Lower lobe of right lung (tissue), 2 donors: ENCODE measurements at regions not wholly inside any gene's neighbourhood (a gene's known extent, or its start where the extent isn't known, plus 50 kb on each side); places are given as distances from the start of the nearest gene placed in this dataset.

ENCODE experiments used
- ATAC-seq, 2 donors: fragments of 200-7000 bp; cut with Tn5 transposase; one replicate each; pipeline ENCODE4 v1.9.1; 2020 to 2022; ENCODE audit warnings: mild to moderate bottlenecking in 2 of 2, moderate library complexity in 2 of 2
- DNase-seq: peaks from one replicate; pipeline ENCODE4 v3.0.0-alpha.2; 2020
- H3K27ac ChIP-seq: fragments of 200-600 bp; one replicate; pipeline ENCODE4 v1.8.0; 2022
- H3K27me3 ChIP-seq: fragments of 200-600 bp; one replicate; pipeline ENCODE4 v1.8.0; 2022; ENCODE audit warnings: low read depth
- H3K36me3 ChIP-seq: fragments of 200-600 bp; one replicate; pipeline ENCODE4 v1.8.0; 2022; ENCODE audit warnings: mild to moderate bottlenecking
- H3K4me1 ChIP-seq: fragments of 200-600 bp; one replicate; pipeline ENCODE4 v1.8.0; 2022
- H3K4me3 ChIP-seq: fragments of 200-600 bp; one replicate; pipeline ENCODE4 v1.8.0; 2022; ENCODE audit warnings: mild to moderate bottlenecking
- H3K9me3 ChIP-seq: fragments of 200-600 bp; one replicate; pipeline ENCODE4 v1.8.0; 2022
- CTCF ChIP-seq: fragments of 200-600 bp; IDR thresholded peaks from one replicate; pipeline ENCODE4 v1.8.0; 2022; ENCODE audit warnings: antibody characterized with exemption, mild to moderate bottlenecking
- intact Hi-C: fragments of 100-400 bp; cut with DNase I; formaldehyde crosslinking; loops from one replicate; pipeline ENCODE4 v1.11.0; 2022
- donor health status: DM: no; HTN: yes; CAD: no; lungs with severe emphysema.

- DNase-seq (no peak), ATAC-seq (no peak)
- Histone ChIP-seq H3K36me3 (no peaks in the 10 kb centered on the region), H3K4me3 (no peak overlapping the region), H3K27me3 (no peaks in the 10 kb centered on the region), H3K27ac (no peak overlapping the region), H3K9me3 (no peaks in the 10 kb centered on the region), H3K4me1 (no peaks in the 10 kb centered on the region)
- no peak for TF ChIP-seq CTCF
- intact Hi-C loops = no loop called here
Observed at GRCh38 chr7:94177441-94177840, 173.3 kb upstream of the BET1 start.

- TF ChIP-seq CTCF = no peak
- H3K4me3 ChIP-seq = no peak overlapping the region
- ATAC-seq (no peak), DNase-seq (no peak)
- no peak overlapping the region for H3K27ac ChIP-seq
- no peaks in the 10 kb centered on the region for H3K4me1 ChIP-seq
- intact Hi-C loops = no loop called here
- H3K27me3 ChIP-seq = no peaks in the 10 kb centered on the region
- H3K36me3 ChIP-seq = no peaks in the 10 kb centered on the region
- no peaks in the 10 kb centered on the region for H3K9me3 ChIP-seq
Observed at GRCh38 chr7:94178230-94178629, 174.1 kb upstream of the BET1 start.

- Histone ChIP-seq H3K4me1 (no peaks in the 10 kb centered on the region), H3K27ac (no peak overlapping the region), H3K36me3 (no peaks in the 10 kb centered on the region), H3K27me3 (no peaks in the 10 kb centered on the region), H3K9me3 (no peaks in the 10 kb centered on the region), H3K4me3 (no peak overlapping the region)
- TF ChIP-seq CTCF = no peak
- intact Hi-C loops = no loop called here
- no peak for ATAC-seq
- no peak for DNase-seq
Observed at GRCh38 chr7:94179466-94179865, 175.3 kb upstream of the BET1 start.

- H3K4me1 ChIP-seq = no peaks in the 10 kb centered on the region
- no peaks in the 10 kb centered on the region for H3K9me3 ChIP-seq
- H3K36me3 ChIP-seq = no peaks in the 10 kb centered on the region
- H3K27me3 ChIP-seq = no peaks in the 10 kb centered on the region
- H3K4me3 ChIP-seq = no peak overlapping the region
- ATAC-seq (no peak), DNase-seq (no peak)
- H3K27ac ChIP-seq = no peak overlapping the region
- TF ChIP-seq CTCF = no peak
- intact Hi-C loops = no loop called here
Observed at GRCh38 chr7:94182066-94182465, 177.9 kb upstream of the BET1 start.

- no peak for TF ChIP-seq CTCF
- ATAC-seq (no peak), DNase-seq (no peak)
- Histone ChIP-seq H3K27ac (peak overlapping the region; percentile 70), H3K4me1 (no peaks in the 10 kb centered on the region), H3K27me3 (no peaks in the 10 kb centered on the region), H3K9me3 (no peaks in the 10 kb centered on the region), H3K4me3 (no peak overlapping the region), H3K36me3 (no peaks in the 10 kb centered on the region)
- intact Hi-C loops = no loop called here
Observed at GRCh38 chr7:94182721-94183120, 178.6 kb upstream of the BET1 start.

GRCh38 chr7:94183289-94183749 is 179.2 kb upstream of the BET1 start:
- no peaks in the 10 kb centered on the region for H3K36me3 ChIP-seq
- ATAC-seq (peak; percentile 92 to 94), DNase-seq (peak; percentile 38)
- TF ChIP-seq CTCF = no peak
- H3K4me1 ChIP-seq = no peaks in the 10 kb centered on the region
- H3K27me3 ChIP-seq = no peaks in the 10 kb centered on the region
- intact Hi-C loops = no loop called here
- no peaks in the 10 kb centered on the region for H3K9me3 ChIP-seq
- peak overlapping the region; percentile 70 for H3K27ac ChIP-seq
- H3K4me3 ChIP-seq = no peak overlapping the region
